ENCODE measurements at regions not wholly inside any gene's neighbourhood (a gene's known extent, or its start where the extent isn't known, plus 50 kb on each side); places are given as distances from the start of the nearest gene placed in this dataset.

- no peak for TF ChIP-seq CTCF (IDR thresholded peaks at IDR 0.05; ENCODE audit: borderline replicate concordance, extremely low read depth, low read length, poor library complexity, severe bottlenecking)
- no peak for TF ChIP-seq EZH2 (IDR thresholded peaks at IDR 0.05; ENCODE audit: borderline replicate concordance, low read depth, low read length, severe bottlenecking)
Observed at GRCh38 chr14:82776958-82777357, 1243.3 kb upstream of the SEL1L start.

Data from DND-41 (cell line).